CD4-positive, alpha-beta memory T cell (primary cell): ENCODE measurements at regions not wholly inside any gene's neighbourhood (a gene's known extent, or its start where the extent isn't known, plus 50 kb on each side); places are given as distances from the start of the nearest gene placed in this dataset.

Source experiments
- CTCF ChIA-PET: fragments of 350-600 bp; sonication (Branson Sonifier 250); formaldehyde crosslinking; loops from one replicate; lab custom pipeline; 2021; ENCODE audit warnings: inconsistent platforms; ENCODE audit not compliant: partially characterized antibody; lab: Charles Lee
- POLR2A ChIA-PET: fragments of 350-600 bp; sonication (Branson Sonifier 250); formaldehyde crosslinking; loops from one replicate; lab custom pipeline; 2021; ENCODE audit not compliant: partially characterized antibody; lab: Charles Lee
- DNase-seq, 5 donors: peaks; one replicate each; pipeline versions ENCODE4 v3.0.0 to v3.0.0-alpha.2; 2020 to 2022; ENCODE audit warnings: mixed read lengths in 1 of 5
- H3K27ac ChIP-seq: one replicate; pipeline ENCODE4 v1.7.0; 2013; ENCODE audit warnings: low read depth, low read length
- H3K27me3 ChIP-seq: 2 replicates; pipeline ENCODE4 v1.7.0; 2013; ENCODE audit warnings: mild to moderate bottlenecking, low read length, moderate library complexity; ENCODE audit not compliant: insufficient read depth
- H3K36me3 ChIP-seq: 2 replicates; pipeline ENCODE4 v1.7.0; 2013; ENCODE audit warnings: mild to moderate bottlenecking, low read length, moderate library complexity; ENCODE audit not compliant: insufficient read depth
- H3K4me1 ChIP-seq: 2 replicates; pipeline ENCODE4 v1.7.0; 2013; ENCODE audit warnings: mild to moderate bottlenecking, low read length, moderate library complexity; ENCODE audit not compliant: insufficient read depth
- H3K4me3 ChIP-seq, 2 donors: one replicate each; pipeline ENCODE4 v1.7.0; 2013; ENCODE audit warnings: low read length in 2 of 2, mild to moderate bottlenecking in 1 of 2
- H3K9me3 ChIP-seq, 2 donors: one replicate each; pipeline ENCODE4 v1.7.0; 2013; ENCODE audit warnings: low read length in 2 of 2, control low read depth in 1 of 2; ENCODE audit not compliant: control insufficient read depth in 1 of 2
- H3K27ac Mint-ChIP-seq, 7 donors: one replicate each; pipeline ENCODE4 v1.8.0; 2020 to 2021; ENCODE audit warnings: mixed read lengths in 7 of 7, mild to moderate bottlenecking in 6 of 7, inconsistent platforms in 3 of 7, moderate library complexity in 3 of 7
- H3K27me3 Mint-ChIP-seq, 2 donors: one replicate each; pipeline ENCODE4 v1.8.0; 2020 to 2021; ENCODE audit warnings: mixed read lengths in 2 of 2
- H3K36me3 Mint-ChIP-seq, 2 donors: one replicate each; pipeline ENCODE4 v1.8.0; 2020 to 2021; ENCODE audit warnings: mixed read lengths in 2 of 2, inconsistent platforms in 1 of 2, mild to moderate bottlenecking in 1 of 2
- H3K4me1 Mint-ChIP-seq, 4 donors: one replicate each; pipeline ENCODE4 v1.8.0; 2020 to 2021; ENCODE audit warnings: mixed read lengths in 4 of 4, mild to moderate bottlenecking in 1 of 4
- H3K4me3 Mint-ChIP-seq, 8 donors: one replicate each; pipeline ENCODE4 v1.8.0; 2020 to 2021; ENCODE audit warnings: mixed read lengths in 8 of 8, mild to moderate bottlenecking in 7 of 8, moderate library complexity in 6 of 8, inconsistent platforms in 3 of 8
- H3K9me3 Mint-ChIP-seq, 8 donors: one replicate each; pipeline ENCODE4 v1.8.0; 2020 to 2021; ENCODE audit warnings: mixed read lengths in 8 of 8, mild to moderate bottlenecking in 5 of 8, inconsistent platforms in 3 of 8, moderate library complexity in 1 of 8
- intact Hi-C: fragments of 100-400 bp; cut with micrococcal nuclease; formaldehyde crosslinking; loops from one replicate; pipeline ENCODE4 v1.15.1; 2023

DNA sequence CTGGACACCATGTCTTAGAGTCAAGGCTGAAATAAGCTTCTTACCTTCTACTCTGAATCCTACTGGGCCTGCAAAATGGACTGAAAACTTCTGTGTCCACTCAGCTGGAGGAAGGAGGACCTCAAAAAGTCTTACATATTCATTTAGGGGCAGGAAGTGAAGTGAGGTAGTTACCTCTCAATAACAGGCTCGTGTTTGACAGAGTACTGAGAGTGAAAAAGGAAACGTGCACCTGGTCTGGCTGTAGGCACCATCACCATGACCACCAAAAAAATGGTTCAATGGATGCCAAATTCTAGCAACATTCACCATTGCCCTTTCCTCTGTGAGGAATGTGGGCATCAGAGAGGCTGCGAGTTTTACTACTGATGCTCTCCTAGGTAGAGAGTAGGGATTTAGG, 176.2 kb downstream of the RFC3 start:
- Histone ChIP-seq H3K36me3 (no peaks in the 10 kb centered on the region), H3K4me1 (no peaks in the 10 kb centered on the region), H3K27me3 (no peaks in the 10 kb centered on the region), H3K9me3 (no peaks in the 10 kb centered on the region), H3K4me3 (no peak overlapping the region), H3K27ac (no peak overlapping the region)
- Mint-ChIP-seq H3K4me3 (no peak overlapping the region), H3K27me3 (no peaks in the 10 kb centered on the region), H3K36me3 (no peaks in the 10 kb centered on the region), H3K9me3 (peaks cover 0 to 8% (median 0%) of the 10 kb centered on the region in 8 donors), H3K4me1 (no peaks in the 10 kb centered on the region), H3K27ac (no peak overlapping the region)
- POLR2A ChIA-PET: no interaction called here
- DNase-seq: no peak
- CTCF ChIA-PET: no interaction called here
- intact Hi-C loops: no loop called here

DNA sequence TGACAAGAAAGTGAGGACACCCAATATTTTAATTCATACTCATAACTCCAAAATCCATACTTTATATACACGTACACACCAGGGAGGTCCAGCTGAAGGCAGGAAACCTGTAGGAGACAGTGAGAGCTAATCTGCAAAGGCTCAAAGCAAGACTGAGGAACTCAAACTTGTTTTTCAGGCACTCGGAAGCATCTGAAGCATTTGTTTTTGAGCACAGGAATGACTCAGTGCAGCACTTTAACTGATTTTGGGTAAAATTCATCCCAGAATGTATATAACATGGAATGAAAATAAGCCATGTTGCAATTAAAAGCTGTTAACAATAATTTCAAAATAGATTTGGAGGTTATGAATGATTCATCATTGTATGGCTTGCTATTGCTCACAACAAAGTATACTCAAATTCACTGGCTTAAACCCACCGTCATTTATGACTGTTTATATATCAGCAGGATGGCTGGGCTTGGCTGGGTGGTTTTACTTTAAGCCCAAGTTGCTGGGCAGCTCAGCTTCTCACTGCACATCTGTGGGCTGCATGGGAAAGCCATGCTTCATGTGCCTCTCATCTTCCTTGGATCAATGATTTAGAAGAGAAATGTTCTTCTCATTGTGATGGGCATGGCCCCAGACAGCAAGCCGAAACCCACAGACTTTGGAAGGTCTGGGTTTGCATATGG, 177.0 kb downstream of the RFC3 start:
- Mint-ChIP-seq H3K9me3 (peaks cover 0 to 8% (median 0%) of the 10 kb centered on the region in 8 donors), H3K27me3 (no peaks in the 10 kb centered on the region), H3K36me3 (no peaks in the 10 kb centered on the region), H3K4me3 (no peak overlapping the region), H3K4me1 (no peaks in the 10 kb centered on the region), H3K27ac (no peak overlapping the region)
- ChIA-PET CTCF (no interaction called here), POLR2A (no interaction called here)
- DNase-seq: no peak
- Histone ChIP-seq H3K27ac (no peak overlapping the region), H3K4me3 (no peak overlapping the region), H3K9me3 (no peaks in the 10 kb centered on the region), H3K27me3 (no peaks in the 10 kb centered on the region), H3K36me3 (no peaks in the 10 kb centered on the region), H3K4me1 (no peaks in the 10 kb centered on the region)
- intact Hi-C loops: no loop called here

DNA sequence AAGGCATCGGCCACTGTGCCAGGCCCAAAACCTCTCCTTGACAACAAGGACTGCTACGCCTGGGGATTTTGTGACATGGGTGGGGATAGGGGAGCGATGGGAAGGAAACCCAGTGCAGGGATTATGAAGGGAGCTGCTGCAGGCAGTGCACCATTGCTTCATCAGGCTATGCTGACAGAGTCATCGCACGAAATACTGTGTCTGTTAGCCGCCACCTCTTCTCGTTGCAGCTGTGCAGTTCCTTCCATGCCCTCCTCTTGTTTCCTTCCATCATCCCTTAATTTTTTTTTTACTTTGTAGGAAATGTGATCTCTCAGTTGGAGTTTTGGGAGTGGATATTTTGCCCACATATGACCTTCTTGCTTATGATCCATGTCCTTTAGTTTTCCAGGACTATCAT, 178.7 kb downstream of the RFC3 start:
- no peaks in the 10 kb centered on the region for H3K4me1 ChIP-seq
- H3K27me3 ChIP-seq: no peaks in the 10 kb centered on the region
- DNase-seq: no peak
- H3K27me3 Mint-ChIP-seq: no peaks in the 10 kb centered on the region
- H3K36me3 ChIP-seq: no peaks in the 10 kb centered on the region
- intact Hi-C loops: no loop called here
- no peak overlapping the region for H3K4me3 Mint-ChIP-seq
- POLR2A ChIA-PET: no interaction called here
- no peaks in the 10 kb centered on the region for H3K36me3 Mint-ChIP-seq
- H3K4me3 ChIP-seq: no peak overlapping the region
- CTCF ChIA-PET: no interaction called here
- H3K9me3 ChIP-seq: no peaks in the 10 kb centered on the region
- no peak overlapping the region for H3K27ac Mint-ChIP-seq
- no peak overlapping the region for H3K27ac ChIP-seq
- H3K4me1 Mint-ChIP-seq: no peaks in the 10 kb centered on the region
- H3K9me3 Mint-ChIP-seq: peaks cover 0 to 8% (median 0%) of the 10 kb centered on the region in 8 donors

DNA sequence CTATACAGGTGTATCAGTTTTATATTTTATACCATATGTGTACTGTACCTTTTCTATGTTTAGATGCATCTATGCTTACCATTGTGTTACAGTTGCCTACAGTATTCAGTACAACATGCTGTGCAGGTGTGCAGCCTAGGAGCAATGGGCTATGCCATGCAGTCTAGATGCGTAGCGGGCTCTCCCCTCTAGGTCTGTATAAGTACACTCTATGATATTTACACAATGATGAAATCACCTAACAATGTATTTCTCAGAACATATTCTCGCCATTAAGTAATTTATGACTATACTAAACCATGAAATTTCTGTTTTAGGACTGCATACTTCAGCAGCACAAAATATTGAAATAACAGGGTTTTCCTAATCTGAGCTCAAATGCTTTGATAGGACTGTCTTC, 179.6 kb downstream of the RFC3 start:
- Mint-ChIP-seq H3K4me1 (no peaks in the 10 kb centered on the region), H3K27ac (no peak overlapping the region), H3K9me3 (peaks cover 0 to 4% (median 0%) of the 10 kb centered on the region in 8 donors), H3K36me3 (no peaks in the 10 kb centered on the region), H3K27me3 (no peaks in the 10 kb centered on the region), H3K4me3 (no peak overlapping the region)
- ChIA-PET CTCF (no interaction called here), POLR2A (no interaction called here)
- intact Hi-C loops: no loop called here
- Histone ChIP-seq H3K4me1 (no peaks in the 10 kb centered on the region), H3K9me3 (no peaks in the 10 kb centered on the region), H3K27me3 (no peaks in the 10 kb centered on the region), H3K36me3 (no peaks in the 10 kb centered on the region), H3K4me3 (no peak overlapping the region), H3K27ac (no peak overlapping the region)
- DNase-seq: no peak

DNA sequence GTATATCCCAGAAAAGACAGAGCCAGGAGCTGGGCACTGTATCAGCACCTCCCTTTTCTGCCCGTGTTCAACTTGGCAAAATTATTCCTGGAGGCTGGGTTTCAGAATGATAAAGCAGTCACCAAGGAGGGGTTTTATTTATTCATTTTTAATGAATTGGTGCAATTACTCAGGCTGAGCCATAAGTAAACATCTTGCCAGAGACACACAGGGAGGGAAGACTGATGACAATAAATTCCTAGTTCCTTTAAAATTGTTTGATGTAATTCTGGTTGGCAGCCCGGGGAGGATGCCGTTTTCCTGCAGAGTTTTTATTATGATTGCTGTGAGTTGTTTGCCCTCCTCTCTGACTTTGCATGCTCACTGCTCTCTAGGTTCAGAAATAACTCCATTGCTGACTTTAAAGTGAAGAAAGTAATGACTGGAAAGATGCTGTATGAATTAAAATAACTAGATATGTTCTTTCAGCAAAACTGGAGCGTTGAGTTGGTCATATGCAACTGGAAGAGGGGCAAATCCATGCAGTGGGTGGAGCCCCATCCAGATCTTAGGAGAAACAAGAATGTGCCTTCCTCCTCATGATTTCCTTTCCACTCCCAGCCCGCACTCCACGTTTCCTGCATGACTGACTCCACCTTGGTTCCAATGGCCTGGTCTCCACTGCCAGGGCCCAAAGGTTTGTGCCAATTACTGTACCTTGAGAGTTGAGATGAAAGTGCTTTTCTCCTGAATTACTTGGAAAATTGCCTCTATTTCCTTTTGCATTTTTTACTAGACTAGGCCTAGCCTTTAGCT, 182.1 kb downstream of the RFC3 start:
- Histone ChIP-seq H3K36me3 (no peaks in the 10 kb centered on the region), H3K27ac (no peak overlapping the region), H3K27me3 (no peaks in the 10 kb centered on the region), H3K9me3 (no peaks in the 10 kb centered on the region), H3K4me3 (no peak overlapping the region), H3K4me1 (no peaks in the 10 kb centered on the region)
- Mint-ChIP-seq H3K9me3 (no peaks in the 10 kb centered on the region), H3K4me3 (no peak overlapping the region), H3K27ac (no peak overlapping the region), H3K36me3 (no peaks in the 10 kb centered on the region), H3K4me1 (no peaks in the 10 kb centered on the region), H3K27me3 (no peaks in the 10 kb centered on the region)
- DNase-seq: no peak
- POLR2A ChIA-PET: no interaction called here
- CTCF ChIA-PET: no interaction called here
- intact Hi-C loops: no loop called here

GRCh38 chr13:34000955-34001354, 183.0 kb downstream of the RFC3 start:
- DNase-seq: no peak
- no peaks in the 10 kb centered on the region for H3K36me3 ChIP-seq
- Mint-ChIP-seq H3K9me3 (no peaks in the 10 kb centered on the region), H3K4me1 (no peaks in the 10 kb centered on the region), H3K36me3 (no peaks in the 10 kb centered on the region), H3K27me3 (no peaks in the 10 kb centered on the region), H3K4me3 (no peak overlapping the region), H3K27ac (no peak overlapping the region)
- no peak overlapping the region for H3K27ac ChIP-seq
- POLR2A ChIA-PET: no interaction called here
- no peaks in the 10 kb centered on the region for H3K4me1 ChIP-seq
- no peak overlapping the region for H3K4me3 ChIP-seq
- CTCF ChIA-PET: no interaction called here
- no peaks in the 10 kb centered on the region for H3K27me3 ChIP-seq
- intact Hi-C loops: no loop called here
- no peaks in the 10 kb centered on the region for H3K9me3 ChIP-seq

- no peaks in the 10 kb centered on the region for H3K4me1 ChIP-seq
- H3K9me3 Mint-ChIP-seq: no peaks in the 10 kb centered on the region
- no peak overlapping the region for H3K27ac Mint-ChIP-seq
- no peak overlapping the region for H3K27ac ChIP-seq
- H3K36me3 Mint-ChIP-seq: no peaks in the 10 kb centered on the region
- no peaks in the 10 kb centered on the region for H3K27me3 ChIP-seq
- H3K9me3 ChIP-seq: no peaks in the 10 kb centered on the region
- no peaks in the 10 kb centered on the region for H3K36me3 ChIP-seq
- intact Hi-C loops: no loop called here
- H3K27me3 Mint-ChIP-seq: no peaks in the 10 kb centered on the region
- H3K4me1 Mint-ChIP-seq: no peaks in the 10 kb centered on the region
- H3K4me3 Mint-ChIP-seq: no peak overlapping the region
- ChIA-PET CTCF (no interaction called here), POLR2A (no interaction called here)
- H3K4me3 ChIP-seq: no peak overlapping the region
- no peak for DNase-seq
Observed at GRCh38 chr13:34001389-34001788, 183.4 kb downstream of the RFC3 start.
